Hypothalamus (tissue), 51 donors: ENCODE measurements at regions not wholly inside any gene's neighbourhood (a gene's known extent, or its start where the extent isn't known, plus 50 kb on each side); places are given as distances from the start of the nearest gene placed in this dataset.
A peak's percentile ranks its signal among the peaks of the same experiment; 100 is the strongest.

ENCODE experiments used
- DNase-seq, 51 donors: peaks; one replicate each; lab custom pipeline; 2025; lab: John Stamatoyannopoulos, UW

- no peak for DNase-seq
These were observed 415.6 kb upstream of the SALL3 start for GRCh38 chr18:78564030-78564429.

- DNase-seq, result no peak
These were observed 415.1 kb upstream of the SALL3 start for GRCh38 chr18:78564518-78564917.

GRCh38 chr18:78565240-78565639, 414.4 kb upstream of the SALL3 start:
- DNase-seq, result no peak

GRCh38 chr18:78566065-78566464, 413.6 kb upstream of the SALL3 start:
- DNase-seq, result no peak

GRCh38 chr18:78566720-78567119, 412.9 kb upstream of the SALL3 start:
- DNase-seq, result no peak

- DNase-seq, result no peak
These were observed 408.4 kb upstream of the SALL3 start for GRCh38 chr18:78571063-78571785.

- DNase-seq, result no peak
These were observed 407.7 kb upstream of the SALL3 start for GRCh38 chr18:78571831-78572347.

GRCh38 chr18:78573773-78574172, 405.8 kb upstream of the SALL3 start:
- no peak for DNase-seq

GRCh38 chr18:78576967-78577366, 402.7 kb upstream of the SALL3 start:
- DNase-seq, result no peak

GRCh38 chr18:78579449-78579848, 400.2 kb upstream of the SALL3 start:
- DNase-seq, result no peak

GRCh38 chr18:78579854-78580577, 399.6 kb upstream of the SALL3 start:
- DNase-seq, result no peak

GRCh38 chr18:78580835-78581339, 398.7 kb upstream of the SALL3 start:
- DNase-seq, result peak in 1 of 51 donors; percentile 4

- DNase-seq, result no peak
These were observed 397.4 kb upstream of the SALL3 start for GRCh38 chr18:78582181-78582709.

- DNase-seq, result no peak
These were observed 396.5 kb upstream of the SALL3 start for GRCh38 chr18:78582898-78583738.

- DNase-seq, result no peak
These were observed 395.7 kb upstream of the SALL3 start for GRCh38 chr18:78583739-78584458.

GRCh38 chr18:78584459-78585022, 395.1 kb upstream of the SALL3 start:
- DNase-seq, result no peak

- DNase-seq, result no peak
These were observed 393.0 kb upstream of the SALL3 start for GRCh38 chr18:78586586-78586985.

GRCh38 chr18:78587096-78587495, 392.5 kb upstream of the SALL3 start:
- DNase-seq, result peak in 1 of 51 donors; percentile 12
